ENCODE measurements at regions not wholly inside any gene's neighbourhood (a gene's known extent, or its start where the extent isn't known, plus 50 kb on each side); places are given as distances from the start of the nearest gene placed in this dataset.

GRCh38 chrX:20606831-20607230, 340.1 kb upstream of the RPS6KA3 start:
- WGBS, 5 donors: 64 to 91% (median 75%) methylated on average over 4 of the region's 4 CpGs
- H3K4me1 ChIP-seq: no peaks in the 10 kb centered on the region
- no peak overlapping the region for H3K4me3 ChIP-seq
- TF ChIP-seq POLR2A (IDR thresholded peaks at IDR 0.05) (no peak), CTCF (IDR thresholded peaks at IDR 0.05 in 8 of 11, conservative IDR thresholded peaks at IDR 0.05 in 3 of 11) (no peak), POLR2AphosphoS5 (IDR thresholded peaks at IDR 0.05) (no peak)
- DNase-seq: no peak
- intact Hi-C loops (cut with DNase I; ENCODE audit: low total_unique reads): no loop called here
- H3K27me3 ChIP-seq (replicated peaks in 1 of 7): peaks cover 0 to 10% (median 0%) of the 10 kb centered on the region in 7 donors
- H3K36me3 ChIP-seq: no peaks in the 10 kb centered on the region
- H3K9me3 ChIP-seq: no peaks in the 10 kb centered on the region
- no peak overlapping the region for H3K27ac ChIP-seq

DNA sequence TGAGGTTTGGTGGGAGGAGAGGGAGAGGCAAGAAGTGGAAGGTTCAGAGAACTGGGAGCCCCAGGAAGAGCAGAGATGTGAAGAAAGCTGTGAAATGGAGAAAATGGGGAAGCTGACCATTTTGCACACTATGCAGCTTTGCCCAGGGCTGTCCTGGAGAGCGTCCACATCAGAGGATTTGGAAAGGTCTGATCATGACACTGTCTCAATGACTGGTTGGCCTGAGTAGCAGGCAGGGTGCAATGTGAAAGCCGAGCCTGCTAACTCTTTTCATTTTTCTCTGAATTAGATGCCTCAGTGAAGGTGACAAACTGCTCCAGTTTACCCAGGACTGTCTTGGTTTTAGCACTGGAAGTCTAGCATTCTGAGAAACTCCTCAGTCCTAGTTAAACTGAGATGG, 330.1 kb upstream of the RPS6KA3 start:
- no peak for DNase-seq
- H3K27me3 ChIP-seq (replicated peaks in 1 of 7): peaks cover 0 to 4% (median 0%) of the 10 kb centered on the region in 7 donors
- 56 to 77% (median 71%) methylated on average over 2 of the region's 2 CpGs for WGBS, 5 donors
- H3K4me1 ChIP-seq: no peaks in the 10 kb centered on the region
- H3K4me3 ChIP-seq: no peak overlapping the region
- H3K9me3 ChIP-seq: no peaks in the 10 kb centered on the region
- intact Hi-C loops (cut with DNase I; ENCODE audit: low total_unique reads): no loop called here
- H3K27ac ChIP-seq: no peak overlapping the region
- TF ChIP-seq CTCF (IDR thresholded peaks at IDR 0.05 in 8 of 11, conservative IDR thresholded peaks at IDR 0.05 in 3 of 11) (no peak), POLR2AphosphoS5 (IDR thresholded peaks at IDR 0.05) (no peak), POLR2A (IDR thresholded peaks at IDR 0.05) (no peak)
- H3K36me3 ChIP-seq: no peaks in the 10 kb centered on the region

DNA sequence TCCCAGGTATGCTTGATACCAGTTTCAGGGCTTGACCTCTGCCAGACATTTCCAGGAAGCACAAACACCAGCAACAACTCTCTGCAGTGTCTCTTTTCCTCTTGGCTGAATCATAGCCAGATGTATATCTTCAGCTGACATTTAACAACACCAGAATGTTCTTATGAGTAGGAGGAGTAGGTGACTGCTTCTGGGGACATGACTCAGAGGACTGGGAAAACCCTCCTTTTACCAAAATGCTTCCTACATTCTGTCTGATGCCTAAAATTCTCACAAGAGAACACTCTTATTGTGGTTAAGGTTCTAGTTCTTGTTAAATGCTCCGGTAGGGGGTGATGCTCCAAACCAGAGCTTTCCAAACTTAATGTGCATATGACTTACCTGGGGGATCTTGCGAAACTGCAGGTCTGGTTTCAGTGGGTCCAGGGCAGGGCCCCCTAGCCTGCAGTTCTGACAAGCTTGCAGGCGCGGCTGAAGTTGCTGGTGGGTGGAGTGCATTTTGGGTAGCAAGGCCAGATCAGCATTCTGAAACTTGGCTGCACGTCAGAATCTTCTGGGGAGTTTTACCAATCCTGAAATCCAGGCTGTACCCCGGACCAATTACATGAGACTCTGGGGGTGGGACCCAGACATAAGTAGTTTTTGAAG, 329.3 kb upstream of the RPS6KA3 start:
- DNase-seq: no peak
- WGBS, 5 donors: 52 to 71% (median 60%) methylated on average over 4 to 6 of the region's 6 CpGs
- H3K27me3 ChIP-seq (replicated peaks in 1 of 7): no peaks in the 10 kb centered on the region
- H3K4me3 ChIP-seq: no peak overlapping the region
- H3K27ac ChIP-seq: no peak overlapping the region
- TF ChIP-seq POLR2A (IDR thresholded peaks at IDR 0.05) (no peak), POLR2AphosphoS5 (IDR thresholded peaks at IDR 0.05) (no peak), CTCF (IDR thresholded peaks at IDR 0.05 in 8 of 11, conservative IDR thresholded peaks at IDR 0.05 in 3 of 11) (no peak)
- no peaks in the 10 kb centered on the region for H3K4me1 ChIP-seq
- intact Hi-C loops (cut with DNase I; ENCODE audit: low total_unique reads): no loop called here
- H3K9me3 ChIP-seq: no peaks in the 10 kb centered on the region
- no peaks in the 10 kb centered on the region for H3K36me3 ChIP-seq

GRCh38 chrX:20594985-20595384, 328.3 kb upstream of the RPS6KA3 start:
- Histone ChIP-seq H3K27me3 (replicated peaks in 1 of 7) (no peaks in the 10 kb centered on the region), H3K27ac (no peak overlapping the region), H3K9me3 (no peaks in the 10 kb centered on the region), H3K4me1 (no peaks in the 10 kb centered on the region), H3K36me3 (no peaks in the 10 kb centered on the region), H3K4me3 (no peak overlapping the region)
- no peak for TF ChIP-seq CTCF (IDR thresholded peaks at IDR 0.05 in 8 of 11, conservative IDR thresholded peaks at IDR 0.05 in 3 of 11)
- TF ChIP-seq POLR2A (IDR thresholded peaks at IDR 0.05): no peak
- TF ChIP-seq POLR2AphosphoS5 (IDR thresholded peaks at IDR 0.05): no peak
- DNase-seq: no peak
- intact Hi-C loops (cut with DNase I; ENCODE audit: low total_unique reads): no loop called here
- WGBS, 5 donors: 42 to 62% (median 54%) methylated on average over 2 of the region's 2 CpGs

All from spleen (tissue), 11 donors.